IMR-90 (cell line): ENCODE measurements at regions not wholly inside any gene's neighbourhood (a gene's known extent, or its start where the extent isn't known, plus 50 kb on each side); places are given as distances from the start of the nearest gene placed in this dataset.

Source experiments
- ATAC-seq: fragments of 200-7000 bp; cut with Tn5 transposase; 2 replicates; pipeline ENCODE4 v1.9.1; 2020; ENCODE audit warnings: low read depth, mild to moderate bottlenecking, moderate library complexity
- BruUV-seq: library from RNA; stranded (reverse); fragments of 400-500 nt; replicated peaks from 2 replicates; lab custom pipeline; 2021; lab: Mats Ljungman, UMichigan
- CTCF ChIA-PET: fragments of 300-600 bp; formaldehyde crosslinking; extraction: SDS; loops from one replicate; lab custom pipeline; 2021; ENCODE audit warnings: antibody characterized with exemption; lab: Yijun Ruan, JAX
- POLR2A ChIA-PET: fragments of 300-600 bp; sonication (Branson Sonifier 250); formaldehyde crosslinking; loops from one replicate; lab custom pipeline; 2022; ENCODE audit warnings: antibody characterized with exemption; ENCODE audit not compliant: unreplicated experiment; lab: Charles Lee
- DNase-seq: peaks from one replicate; pipeline ENCODE4 v3.0.0; 2013
- H2AFZ ChIP-seq: replicated peaks from 2 replicates; pipeline ENCODE3; 2013; ENCODE audit warnings: low read length, mild to moderate bottlenecking; ENCODE audit not compliant: poor library complexity
- H2AK5ac ChIP-seq: 2 replicates; pipeline ENCODE4 v1.6.1; 2013; ENCODE audit warnings: low read depth, low read length, inconsistent platforms
- H2AK9ac ChIP-seq: replicated peaks from 2 replicates; pipeline ENCODE3; 2013; ENCODE audit warnings: mild to moderate bottlenecking, low read depth, low read length, moderate library complexity; ENCODE audit not compliant: poor library complexity
- H2BK120ac ChIP-seq: 2 replicates; pipeline ENCODE4 v1.6.1; 2013; ENCODE audit warnings: low read depth, low read length, inconsistent platforms
- H2BK15ac ChIP-seq: 3 replicates; pipeline ENCODE4 v1.6.1; 2013; ENCODE audit warnings: low read depth, low read length, inconsistent platforms
- H2BK20ac ChIP-seq: 2 replicates; pipeline ENCODE4 v1.6.1; 2013; ENCODE audit warnings: low read depth, mild to moderate bottlenecking, inconsistent platforms, low read length, moderate library complexity
- H2BK5ac ChIP-seq: 2 replicates; pipeline ENCODE4 v1.6.1; 2013; ENCODE audit warnings: mild to moderate bottlenecking, low read depth, low read length, inconsistent platforms; ENCODE audit not compliant: poor library complexity, severe bottlenecking
- H3K14ac ChIP-seq: replicated peaks from 2 replicates; pipeline ENCODE4 v1.6.1; 2013; ENCODE audit warnings: low read depth, low read length, inconsistent platforms
- H3K18ac ChIP-seq: 2 replicates; pipeline ENCODE4 v1.6.1; 2013; ENCODE audit warnings: low read depth, low read length, control low read depth
- H3K23ac ChIP-seq: 2 replicates; pipeline ENCODE4 v1.6.1; 2013; ENCODE audit warnings: low read depth, low read length, inconsistent platforms
- H3K27ac ChIP-seq: 2 replicates; pipeline ENCODE4 v1.5.1; 2013; ENCODE audit warnings: mild to moderate bottlenecking, control low read depth, low read length; ENCODE audit not compliant: insufficient read depth
- H3K27me3 ChIP-seq: 2 replicates; pipeline ENCODE4 v1.6.1; 2013; ENCODE audit warnings: low read length; ENCODE audit not compliant: control insufficient read depth, insufficient read depth
- H3K36me3 ChIP-seq: 2 replicates; pipeline ENCODE4 v1.6.1; 2013; ENCODE audit warnings: low read length, mixed read lengths; ENCODE audit not compliant: control insufficient read depth, insufficient read depth
- H3K4ac ChIP-seq: 2 replicates; pipeline ENCODE4 v1.6.1; 2013; ENCODE audit warnings: low read depth, low read length, inconsistent platforms
- H3K4me1 ChIP-seq: 2 replicates; pipeline ENCODE4 v1.6.1; 2013; ENCODE audit warnings: low read length, mixed read lengths; ENCODE audit not compliant: control insufficient read depth, insufficient read depth
- H3K4me2 ChIP-seq: 2 replicates; pipeline ENCODE4 v1.6.1; 2013; ENCODE audit warnings: low read depth, mild to moderate bottlenecking, control low read depth, low read length, moderate library complexity
- H3K4me3 ChIP-seq: 2 replicates; pipeline ENCODE4 v1.5.1; 2013; ENCODE audit warnings: low read depth, mild to moderate bottlenecking, control low read depth, low read length, moderate library complexity; ENCODE audit not compliant: insufficient read depth
- H3K56ac ChIP-seq: 2 replicates; pipeline ENCODE4 v1.6.1; 2013; ENCODE audit warnings: low read length, inconsistent platforms; ENCODE audit not compliant: insufficient read depth; ENCODE audit errors: extremely low read depth
- H3K79me1 ChIP-seq, 2 experiments: 2 replicates each; pipeline ENCODE4 v1.6.1; 2013; ENCODE audit warnings: low read length in 2 of 2, inconsistent platforms in 1 of 2, low read depth in 1 of 2
- H3K9ac ChIP-seq: 2 replicates; pipeline ENCODE4 v1.6.1; 2013; ENCODE audit warnings: low read depth, low read length, control low read depth
- H3K9me1 ChIP-seq: 2 replicates; pipeline ENCODE4 v1.6.1; 2013; ENCODE audit warnings: low read length, inconsistent platforms; ENCODE audit not compliant: insufficient read depth
- H3K9me3 ChIP-seq: 2 replicates; pipeline ENCODE4 v1.6.1; 2013; ENCODE audit warnings: low read length; ENCODE audit not compliant: control insufficient read depth, insufficient read depth
- H4K20me1 ChIP-seq: 2 replicates; pipeline ENCODE4 v1.6.1; 2013; ENCODE audit warnings: low read length, inconsistent platforms; ENCODE audit not compliant: insufficient read depth
- H4K5ac ChIP-seq: 2 replicates; pipeline ENCODE4 v1.6.1; 2013; ENCODE audit warnings: mild to moderate bottlenecking, low read depth, low read length, control low read depth
- H4K8ac ChIP-seq, 2 experiments: 2 replicates each; pipeline ENCODE4 v1.6.1; 2013; ENCODE audit warnings: low read depth in 2 of 2, low read length in 2 of 2, control low read depth in 1 of 2, inconsistent platforms in 1 of 2
- H4K91ac ChIP-seq: 2 replicates; pipeline ENCODE4 v1.6.1; 2013; ENCODE audit warnings: low read depth, low read length, inconsistent platforms; ENCODE audit not compliant: insufficient read depth
- BHLHE40 ChIP-seq: fragments of 150-350 bp; IDR thresholded peaks from 2 replicates; pipeline ENCODE4 v1.6.1; 2016; ENCODE audit warnings: mild to moderate bottlenecking, low read depth, low read length
- CEBPB ChIP-seq: IDR thresholded peaks from 2 replicates; pipeline ENCODE4 v1.6.1; 2012; ENCODE audit warnings: low read depth, low read length, improper control_type of control experiment
- CHD1 ChIP-seq: IDR thresholded peaks from 2 replicates; pipeline ENCODE4 v1.6.1; 2012; ENCODE audit warnings: low read depth, low read length, improper control_type of control experiment
- FOS ChIP-seq: fragments of 150-350 bp; IDR thresholded peaks from 2 replicates; pipeline ENCODE4 v1.6.1; 2016; ENCODE audit warnings: low read depth, low read length
- MAFK ChIP-seq: IDR thresholded peaks from 2 replicates; pipeline ENCODE4 v1.6.1; 2012; ENCODE audit warnings: low read depth, low read length, improper control_type of control experiment
- MAZ ChIP-seq: IDR thresholded peaks from 2 replicates; pipeline ENCODE4 v1.6.1; 2012; ENCODE audit warnings: low read depth, mild to moderate bottlenecking, low read length, improper control_type of control experiment, moderate library complexity, borderline replicate concordance
- MXI1 ChIP-seq: IDR thresholded peaks from 2 replicates; pipeline ENCODE4 v1.6.1; 2012; ENCODE audit warnings: low read depth, mild to moderate bottlenecking, low read length, moderate library complexity, borderline replicate concordance
- NFE2L2 ChIP-seq: fragments of 150-350 bp; IDR thresholded peaks from 2 replicates; pipeline ENCODE4 v1.6.1; 2016; ENCODE audit warnings: low read depth, mild to moderate bottlenecking, low read length
- POLR2A ChIP-seq: IDR thresholded peaks from 2 replicates; pipeline ENCODE4 v1.6.1; 2012; ENCODE audit warnings: mild to moderate bottlenecking, low read depth, low read length
- RAD21 ChIP-seq: IDR thresholded peaks from 2 replicates; pipeline ENCODE4 v1.6.1; 2012; ENCODE audit warnings: low read length, improper control_type of control experiment
- RCOR1 ChIP-seq: IDR thresholded peaks from 2 replicates; pipeline ENCODE4 v1.6.1; 2012; ENCODE audit warnings: mild to moderate bottlenecking, low read length, improper control_type of control experiment; ENCODE audit not compliant: insufficient replicate concordance
- RFX5 ChIP-seq: IDR thresholded peaks from 2 replicates; pipeline ENCODE4 v1.8.0; 2012; ENCODE audit warnings: low read depth, mild to moderate bottlenecking, low read length, moderate library complexity
- SMC3 ChIP-seq: fragments of 150-350 bp; IDR thresholded peaks from 2 replicates; pipeline ENCODE4 v1.6.1; 2016; ENCODE audit warnings: low read depth, mild to moderate bottlenecking, antibody characterized with exemption, low read length, moderate library complexity
- WGBS, 2 experiments: methylation state at CpG; one replicate each; pipeline versions ENCODE4 v1.1.5 to v1.1.7; 2013; ENCODE audit warnings: missing lambda C conversion rate in 2 of 2; ENCODE audit not compliant: insufficient read length in 1 of 2; ENCODE audit errors: extremely low coverage in 2 of 2; 5-methylcytosine and 5-hydroxymethylcytosine counted together
- dilution Hi-C: fragments of 300-500 bp; cut with HindIII; formaldehyde crosslinking; loops from one replicate; pipeline ENCODE4 v1.14.3; 2018; ENCODE audit warnings: low sequenced_read_pairs; ENCODE audit not compliant: unreplicated experiment
- in situ Hi-C: fragments of 300-500 bp; cut with MboI; formaldehyde crosslinking; loops from 3 replicates; pipeline ENCODE4 v1.14.3; 2019; ENCODE audit warnings: low sequenced_read_pairs, inconsistent platforms, mixed read lengths
- intact Hi-C: fragments of 100-400 bp; cut with micrococcal nuclease; formaldehyde crosslinking; loops from 2 replicates; pipeline ENCODE4 v1.10.0; 2022
- TF ChIP-seq, protein P1 (sequence below): fragments of 150-350 bp; IDR thresholded peaks from 2 replicates; pipeline ENCODE4 v1.6.1; 2017; ENCODE audit warnings: mild to moderate bottlenecking, antibody characterized with exemption, low read length, low read depth
- TF ChIP-seq, protein P2 (sequence below): conservative IDR thresholded peaks from 2 replicates; pipeline ENCODE4 v1.5.1; 2012; ENCODE audit warnings: mild to moderate bottlenecking, low read depth, low read length, improper control_type of control experiment
- TF ChIP-seq, protein P3 (sequence below): fragments of 150-350 bp; IDR thresholded peaks from 2 replicates; pipeline ENCODE4 v1.6.1; 2016; ENCODE audit warnings: low read depth, mild to moderate bottlenecking, low read length, moderate library complexity, borderline replicate concordance

DNA sequence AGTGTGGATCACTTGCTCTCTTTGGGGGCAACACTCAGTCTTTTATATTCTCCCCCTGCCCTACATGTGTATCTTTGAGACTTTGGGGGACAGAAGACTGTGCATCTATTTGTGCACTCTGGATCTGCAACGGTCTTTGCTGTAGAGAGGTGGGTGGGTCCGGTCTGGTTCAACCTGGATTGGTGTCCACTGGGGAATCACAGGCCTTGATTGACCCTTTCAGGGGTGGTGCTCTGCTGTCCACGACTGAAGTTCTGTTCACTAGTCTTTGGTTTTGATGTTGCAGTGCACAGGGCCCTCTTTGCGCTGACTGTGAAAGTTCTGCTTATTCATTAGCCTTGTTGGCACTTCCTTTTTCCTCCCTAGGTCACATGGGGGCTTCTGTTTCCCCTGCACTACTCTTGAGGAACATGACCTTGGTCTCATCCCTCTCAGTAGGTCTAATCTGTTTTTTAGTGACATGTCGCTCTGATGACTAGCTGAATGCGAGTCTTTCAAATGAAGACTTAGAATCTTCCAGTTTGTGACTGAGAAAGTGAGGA is 284.2 kb downstream of the SV2B start:
- ATAC-seq (no peak), DNase-seq (no peak)
- Histone ChIP-seq H3K36me3 (no peaks in the 10 kb centered on the region), H3K14ac (no peak overlapping the region), H3K27ac (no peak overlapping the region), H3K9me1 (no peaks in the 10 kb centered on the region), H3K56ac (no peak overlapping the region), H2BK5ac (no peak overlapping the region), H3K18ac (no peak overlapping the region), H2AK5ac (no peak overlapping the region), H4K8ac (no peak overlapping the region), H4K20me1 (no peaks in the 10 kb centered on the region), H3K9ac (no peak overlapping the region), H3K23ac (no peak overlapping the region), H2BK20ac (no peak overlapping the region), H2BK15ac (no peak overlapping the region), H3K79me1 (no peaks in the 10 kb centered on the region), H4K91ac (no peak overlapping the region), H3K4me3 (no peak overlapping the region), H2AK9ac (no peak overlapping the region), H2BK120ac (no peak overlapping the region), H3K27me3 (no peaks in the 10 kb centered on the region), H3K9me3 (no peaks in the 10 kb centered on the region), H4K5ac (no peak overlapping the region), H2AFZ (no peak overlapping the region), H3K4me2 (no peak overlapping the region), H3K4me1 (no peaks in the 10 kb centered on the region), H3K4ac (no peak overlapping the region)
- in situ Hi-C loops, result no loop called here
- ChIA-PET POLR2A (no interaction called here), CTCF (interaction anchor here (0.6 kb wide), 1 partner anchor 12 kb away, joined by 3 read pairs; no protein-coding TSS in a partner anchor)
- dilution Hi-C loops, result no loop called here
- TF ChIP-seq, protein P1, sequence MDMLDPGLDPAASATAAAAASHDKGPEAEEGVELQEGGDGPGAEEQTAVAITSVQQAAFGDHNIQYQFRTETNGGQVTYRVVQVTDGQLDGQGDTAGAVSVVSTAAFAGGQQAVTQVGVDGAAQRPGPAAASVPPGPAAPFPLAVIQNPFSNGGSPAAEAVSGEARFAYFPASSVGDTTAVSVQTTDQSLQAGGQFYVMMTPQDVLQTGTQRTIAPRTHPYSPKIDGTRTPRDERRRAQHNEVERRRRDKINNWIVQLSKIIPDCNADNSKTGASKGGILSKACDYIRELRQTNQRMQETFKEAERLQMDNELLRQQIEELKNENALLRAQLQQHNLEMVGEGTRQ, result no peak
- TF ChIP-seq MAZ (no peak), POLR2A (no peak), SMC3 (no peak), CHD1 (no peak), MXI1 (no peak), BHLHE40 (no peak), RCOR1 (no peak), RAD21 (no peak), CEBPB (no peak), MAFK (no peak), FOS (no peak), NFE2L2 (no peak), RFX5 (no peak)
- TF ChIP-seq, protein P2, sequence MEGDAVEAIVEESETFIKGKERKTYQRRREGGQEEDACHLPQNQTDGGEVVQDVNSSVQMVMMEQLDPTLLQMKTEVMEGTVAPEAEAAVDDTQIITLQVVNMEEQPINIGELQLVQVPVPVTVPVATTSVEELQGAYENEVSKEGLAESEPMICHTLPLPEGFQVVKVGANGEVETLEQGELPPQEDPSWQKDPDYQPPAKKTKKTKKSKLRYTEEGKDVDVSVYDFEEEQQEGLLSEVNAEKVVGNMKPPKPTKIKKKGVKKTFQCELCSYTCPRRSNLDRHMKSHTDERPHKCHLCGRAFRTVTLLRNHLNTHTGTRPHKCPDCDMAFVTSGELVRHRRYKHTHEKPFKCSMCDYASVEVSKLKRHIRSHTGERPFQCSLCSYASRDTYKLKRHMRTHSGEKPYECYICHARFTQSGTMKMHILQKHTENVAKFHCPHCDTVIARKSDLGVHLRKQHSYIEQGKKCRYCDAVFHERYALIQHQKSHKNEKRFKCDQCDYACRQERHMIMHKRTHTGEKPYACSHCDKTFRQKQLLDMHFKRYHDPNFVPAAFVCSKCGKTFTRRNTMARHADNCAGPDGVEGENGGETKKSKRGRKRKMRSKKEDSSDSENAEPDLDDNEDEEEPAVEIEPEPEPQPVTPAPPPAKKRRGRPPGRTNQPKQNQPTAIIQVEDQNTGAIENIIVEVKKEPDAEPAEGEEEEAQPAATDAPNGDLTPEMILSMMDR, result no peak
- TF ChIP-seq, protein P3, sequence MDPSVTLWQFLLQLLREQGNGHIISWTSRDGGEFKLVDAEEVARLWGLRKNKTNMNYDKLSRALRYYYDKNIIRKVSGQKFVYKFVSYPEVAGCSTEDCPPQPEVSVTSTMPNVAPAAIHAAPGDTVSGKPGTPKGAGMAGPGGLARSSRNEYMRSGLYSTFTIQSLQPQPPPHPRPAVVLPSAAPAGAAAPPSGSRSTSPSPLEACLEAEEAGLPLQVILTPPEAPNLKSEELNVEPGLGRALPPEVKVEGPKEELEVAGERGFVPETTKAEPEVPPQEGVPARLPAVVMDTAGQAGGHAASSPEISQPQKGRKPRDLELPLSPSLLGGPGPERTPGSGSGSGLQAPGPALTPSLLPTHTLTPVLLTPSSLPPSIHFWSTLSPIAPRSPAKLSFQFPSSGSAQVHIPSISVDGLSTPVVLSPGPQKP, result no peak
- intact Hi-C loops, result no loop called here
- 50% methylated on average over 4 of the region's 6 CpGs; no CpG with 5 or more reads in 1 of the 2 experiments for WGBS, 2 experiments
- no TSS peak for BruUV-seq
